IPS-20b (cell line): ENCODE measurements at regions not wholly inside any gene's neighbourhood (a gene's known extent, or its start where the extent isn't known, plus 50 kb on each side); places are given as distances from the start of the nearest gene placed in this dataset.
"Not testable (repeated sequence)": the region's sequence is repeated elsewhere in the genome, so short reads cannot be mapped to it uniquely, and the experiment has no call there.

Experiments
- H3K27ac ChIP-seq: one replicate; pipeline ENCODE4 v1.5.1; 2013; ENCODE audit warnings: low read length
- H3K27me3 ChIP-seq: 2 replicates; pipeline ENCODE4 v1.6.1; 2013; ENCODE audit warnings: mild to moderate bottlenecking, low read length, inconsistent platforms; ENCODE audit not compliant: insufficient read depth
- H3K36me3 ChIP-seq: 2 replicates; pipeline ENCODE4 v1.6.1; 2013; ENCODE audit warnings: low read depth, mild to moderate bottlenecking, inconsistent platforms, low read length, moderate library complexity; ENCODE audit not compliant: insufficient read depth
- H3K4me1 ChIP-seq: 2 replicates; pipeline ENCODE4 v1.6.1; 2013; ENCODE audit warnings: mild to moderate bottlenecking, control low read depth, inconsistent platforms, low read length, moderate library complexity; ENCODE audit not compliant: insufficient read depth
- H3K4me3 ChIP-seq: 2 replicates; pipeline ENCODE4 v1.5.1; 2013; ENCODE audit warnings: mild to moderate bottlenecking, low read length, inconsistent platforms
- H3K9ac ChIP-seq: 2 replicates; pipeline ENCODE4 v1.6.1; 2013; ENCODE audit warnings: low read depth, mild to moderate bottlenecking, inconsistent platforms, low read length, moderate library complexity
- H3K9me3 ChIP-seq: 2 replicates; pipeline ENCODE4 v1.6.1; 2013; ENCODE audit warnings: mild to moderate bottlenecking, low read depth, low read length, inconsistent platforms; ENCODE audit not compliant: insufficient read depth

DNA sequence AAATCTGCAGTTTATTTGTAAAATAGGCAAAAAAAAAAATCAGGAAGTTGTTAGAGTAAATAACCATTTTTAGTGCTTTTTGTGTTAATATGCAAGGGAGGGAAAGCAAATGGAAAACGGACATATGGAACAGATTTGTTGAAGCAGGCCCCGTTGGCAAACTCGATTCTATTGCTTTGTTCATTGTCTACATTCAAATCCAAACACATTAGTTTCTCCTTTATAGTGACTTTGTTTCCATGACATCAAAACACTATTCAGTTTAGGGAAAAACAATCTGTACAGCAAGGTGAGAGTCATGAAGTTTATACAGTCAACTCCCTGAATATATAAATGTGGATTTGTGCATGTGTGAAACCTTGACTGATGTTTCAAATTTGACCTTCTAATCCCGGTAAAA lies 142.2 kb downstream of the FAM47A start:
- Histone ChIP-seq H3K9me3 (no peaks in the 10 kb centered on the region), H3K4me1 (no peaks in the 10 kb centered on the region), H3K9ac (no peak overlapping the region), H3K4me3 (no peak overlapping the region), H3K27me3 (no peaks in the 10 kb centered on the region), H3K36me3 (no peaks in the 10 kb centered on the region), H3K27ac (no peak overlapping the region)

DNA sequence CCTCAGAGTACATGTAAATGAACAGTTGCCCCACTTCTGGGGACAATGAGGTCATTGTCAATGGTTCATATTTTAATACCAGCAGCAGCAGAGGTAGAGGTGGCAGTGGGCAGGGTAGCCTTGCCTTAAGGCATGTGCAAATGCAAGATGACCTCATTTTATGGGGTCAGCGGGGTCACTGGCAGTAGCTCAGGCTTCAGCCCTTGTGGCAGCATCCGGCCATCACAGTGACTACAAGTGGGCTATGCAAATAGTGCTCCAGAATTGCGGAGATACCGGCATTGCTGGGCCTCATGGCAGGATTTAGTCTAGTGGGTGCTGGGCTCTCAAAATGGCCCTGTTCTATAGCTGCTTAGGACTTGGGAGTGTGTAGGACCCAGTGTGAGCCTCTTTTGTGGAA lies 144.7 kb downstream of the FAM47A start:
- Histone ChIP-seq H3K9me3 (no peaks in the 10 kb centered on the region), H3K4me3 (no peak overlapping the region), H3K27me3 (no peaks in the 10 kb centered on the region), H3K27ac (no peak overlapping the region), H3K9ac (no peak overlapping the region), H3K4me1 (no peaks in the 10 kb centered on the region), H3K36me3 (no peaks in the 10 kb centered on the region)

DNA sequence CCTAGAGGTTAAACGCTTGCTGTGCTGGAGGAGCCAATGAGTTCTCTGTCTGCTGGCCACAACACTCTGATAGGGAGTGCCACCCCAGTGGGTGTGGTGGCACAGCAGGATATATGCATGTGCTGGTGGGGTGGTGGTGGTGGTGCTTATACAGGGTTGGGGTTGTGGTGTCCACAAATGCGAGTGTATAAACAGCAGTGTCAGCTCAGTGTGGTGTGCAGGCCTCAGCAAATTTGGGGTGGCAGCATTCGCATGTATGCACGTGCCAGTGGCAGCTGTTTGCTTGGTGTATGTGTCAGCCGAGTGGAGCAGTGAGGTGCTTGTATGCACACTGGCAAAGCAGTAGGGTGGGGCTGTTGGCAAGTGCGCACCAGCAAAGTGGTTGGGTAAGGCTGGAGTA lies 157.4 kb downstream of the FAM47A start:
- H3K4me1 ChIP-seq = no peaks in the 10 kb centered on the region
- H3K9ac ChIP-seq = no peak overlapping the region
- H3K9me3 ChIP-seq = no peaks in the 10 kb centered on the region; the same call in 1 of the 2 replicates
- H3K4me3 ChIP-seq = no peak overlapping the region
- no peaks in the 10 kb centered on the region for H3K27me3 ChIP-seq
- H3K36me3 ChIP-seq = no peaks in the 10 kb centered on the region
- no peak overlapping the region for H3K27ac ChIP-seq

DNA sequence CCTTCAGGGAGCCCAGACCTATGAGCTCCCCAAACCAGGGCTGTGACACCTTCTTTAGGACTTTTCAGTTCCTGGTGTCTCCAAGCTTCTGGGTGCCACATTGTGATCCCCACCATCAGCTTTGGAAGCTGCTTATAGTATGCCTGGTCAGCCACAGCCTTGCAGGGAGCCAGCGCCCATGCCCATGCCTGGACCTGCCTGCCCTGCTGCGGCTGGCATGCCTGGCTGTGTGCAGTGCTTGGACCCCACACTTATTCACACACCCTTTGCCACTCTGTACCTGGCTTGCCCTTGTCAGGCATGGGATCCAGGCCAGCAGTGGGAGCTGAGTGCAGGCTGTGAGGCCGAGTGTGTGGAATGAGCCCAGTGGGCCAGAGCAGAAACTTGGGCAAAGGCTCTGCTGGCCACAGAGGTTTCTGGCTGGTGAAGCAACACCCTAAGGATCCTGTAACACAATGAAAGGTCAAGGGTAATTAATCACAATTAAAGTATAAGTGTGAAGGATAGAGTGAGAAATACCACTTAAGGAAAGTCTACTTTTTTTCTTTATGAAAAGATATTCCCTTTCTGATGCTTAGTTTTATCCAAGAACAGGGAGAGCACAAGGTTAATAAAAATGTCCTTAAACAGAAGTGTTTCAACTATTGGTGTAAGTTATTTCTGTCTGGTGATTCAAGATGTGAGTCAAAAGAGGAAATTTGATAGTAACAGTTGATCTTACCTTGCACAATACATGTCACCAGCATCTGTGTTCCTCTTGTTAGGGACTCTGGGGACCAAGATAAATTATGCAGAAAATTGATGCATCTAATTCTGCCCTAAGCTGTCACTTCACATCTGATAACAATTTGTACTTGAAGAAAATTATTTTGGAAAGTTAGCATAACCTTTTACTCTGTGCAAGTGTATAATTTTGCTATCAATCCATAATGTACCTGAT lies 161.8 kb downstream of the FAM47A start:
- no peak overlapping the region for H3K4me3 ChIP-seq
- no peak overlapping the region for H3K27ac ChIP-seq
- no peaks in the 10 kb centered on the region for H3K27me3 ChIP-seq
- H3K4me1 ChIP-seq = no peaks in the 10 kb centered on the region
- H3K9me3 ChIP-seq = no peaks in the 10 kb centered on the region
- H3K36me3 ChIP-seq = no peaks in the 10 kb centered on the region
- H3K9ac ChIP-seq = no peak overlapping the region

DNA sequence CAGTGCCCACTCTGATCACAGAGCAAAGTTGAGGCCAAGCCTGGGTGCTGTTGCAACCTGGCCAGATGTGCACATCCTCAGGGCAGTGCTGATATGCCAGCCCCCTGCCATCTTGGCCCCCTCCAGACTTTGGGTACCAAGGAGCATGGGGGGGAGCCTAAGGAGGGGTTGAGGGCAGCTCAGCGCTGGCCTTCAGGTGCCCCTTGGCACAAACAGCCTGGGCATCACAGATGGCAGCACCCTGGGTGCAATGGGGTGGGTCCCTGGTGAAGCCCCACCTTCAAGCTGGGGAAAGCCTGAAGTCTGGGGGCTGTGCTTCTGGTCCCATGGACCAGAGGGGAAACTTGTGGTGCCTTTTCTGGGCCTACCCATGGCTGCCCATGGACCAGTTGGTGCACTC lies 163.0 kb downstream of the FAM47A start:
- Histone ChIP-seq H3K4me3 (no peak overlapping the region), H3K4me1 (no peaks in the 10 kb centered on the region), H3K9me3 (no peaks in the 10 kb centered on the region), H3K27ac (no peak overlapping the region), H3K9ac (no peak overlapping the region), H3K27me3 (no peaks in the 10 kb centered on the region), H3K36me3 (no peaks in the 10 kb centered on the region)

DNA sequence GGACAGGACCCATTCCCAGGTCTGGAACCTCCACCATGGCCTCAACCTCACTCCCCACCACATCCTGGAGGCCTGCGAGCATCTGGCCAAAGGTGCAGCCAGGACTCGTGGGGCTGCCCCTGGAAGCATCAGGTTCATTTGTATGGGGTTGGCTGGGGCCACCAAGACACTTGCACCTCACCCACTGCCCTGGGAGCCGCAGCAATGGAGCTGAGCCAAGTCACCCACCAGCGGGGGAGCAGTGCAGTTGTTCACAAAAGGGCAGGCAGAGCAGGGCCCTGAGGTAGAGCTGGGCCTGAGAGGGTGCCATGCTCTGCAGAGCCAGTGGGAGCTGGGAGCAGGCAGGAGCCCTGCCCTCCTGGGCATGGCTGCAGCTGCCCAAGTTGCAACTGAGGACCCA lies 163.5 kb downstream of the FAM47A start:
- H3K9me3 ChIP-seq = no peaks in the 10 kb centered on the region
- no peak overlapping the region for H3K4me3 ChIP-seq
- no peaks in the 10 kb centered on the region for H3K27me3 ChIP-seq
- H3K4me1 ChIP-seq = no peaks in the 10 kb centered on the region
- no peaks in the 10 kb centered on the region for H3K36me3 ChIP-seq
- H3K27ac ChIP-seq = no peak overlapping the region
- no peak overlapping the region for H3K9ac ChIP-seq

DNA sequence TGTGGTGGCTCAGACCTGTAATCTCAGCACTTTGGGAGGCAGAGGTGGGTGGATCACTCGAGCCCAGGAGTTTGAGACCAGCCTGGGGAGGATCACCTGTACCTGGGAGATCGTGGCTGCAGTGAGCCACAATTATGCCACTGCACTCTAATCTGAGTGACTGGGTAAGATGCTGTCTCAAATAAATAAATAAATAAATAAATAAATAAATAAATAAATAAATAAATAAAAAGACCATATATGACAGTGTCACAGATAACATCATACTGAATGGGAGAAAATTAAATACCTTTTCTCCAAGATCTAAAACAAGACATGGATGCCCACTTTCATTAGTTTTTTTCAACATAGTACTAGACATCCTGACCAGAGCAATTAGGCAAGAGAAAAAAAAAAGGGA lies 182.8 kb downstream of the FAM47A start:
- no peak overlapping the region for H3K9ac ChIP-seq
- no peaks in the 10 kb centered on the region for H3K9me3 ChIP-seq
- no peaks in the 10 kb centered on the region for H3K4me1 ChIP-seq
- no peak overlapping the region for H3K4me3 ChIP-seq
- no peaks in the 10 kb centered on the region for H3K36me3 ChIP-seq
- no peaks in the 10 kb centered on the region for H3K27me3 ChIP-seq
- no peak overlapping the region for H3K27ac ChIP-seq

DNA sequence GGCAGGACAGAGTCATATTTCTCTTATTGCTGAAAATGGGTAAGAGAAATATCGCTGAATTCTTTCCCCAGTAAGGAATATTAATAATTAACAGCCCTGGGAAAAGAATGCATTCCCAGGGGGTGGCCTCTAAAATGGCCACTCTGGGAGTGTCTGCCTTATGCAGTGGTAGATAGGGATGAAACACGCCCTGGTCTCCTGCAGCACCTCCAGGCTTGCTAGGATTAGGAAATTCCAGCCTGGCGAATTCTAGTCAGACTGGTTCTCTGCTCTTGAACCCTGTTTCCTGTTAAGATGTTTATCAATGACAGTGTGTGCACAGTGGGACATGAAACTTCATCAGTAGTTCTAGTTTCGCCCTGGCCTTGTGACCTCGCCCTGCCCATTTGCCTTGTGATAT lies 205.9 kb downstream of the FAM47A start:
- H3K27me3 ChIP-seq, H3K36me3 ChIP-seq: not testable (repeated sequence)

DNA sequence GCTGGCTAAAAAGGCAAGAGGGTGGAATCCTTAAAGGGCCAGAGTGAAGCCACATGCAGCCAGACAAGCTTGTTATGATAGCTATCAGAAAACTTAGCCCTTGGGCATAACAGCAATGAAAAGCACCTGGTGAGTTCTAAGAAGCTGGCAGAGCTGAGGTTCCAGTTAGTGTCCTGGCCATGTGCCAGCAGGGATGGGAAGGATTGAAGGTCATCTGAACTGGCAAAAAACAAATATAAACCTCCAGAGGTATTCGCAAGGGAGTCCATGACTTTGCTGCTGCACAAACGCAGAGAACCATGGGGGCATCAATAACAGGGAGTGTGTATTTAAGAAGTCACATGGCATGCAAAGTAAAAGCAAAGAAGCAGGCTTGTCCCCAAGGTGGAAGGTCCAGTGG lies 208.9 kb downstream of the FAM47A start:
- no peak overlapping the region for H3K4me3 ChIP-seq
- H3K9me3 ChIP-seq = peaks cover 11% of the 10 kb centered on the region
- H3K36me3 ChIP-seq = no peaks in the 10 kb centered on the region
- no peaks in the 10 kb centered on the region for H3K27me3 ChIP-seq
- H3K4me1 ChIP-seq = no peaks in the 10 kb centered on the region
- H3K27ac ChIP-seq = no peak overlapping the region
- no peak overlapping the region for H3K9ac ChIP-seq

More for the DNA sequence above, 205.9 kb downstream of the FAM47A start:
- not testable (repeated sequence) for H3K4me1 ChIP-seq, H3K9ac ChIP-seq, H3K9me3 ChIP-seq, H3K4me3 ChIP-seq, H3K27ac ChIP-seq

DNA sequence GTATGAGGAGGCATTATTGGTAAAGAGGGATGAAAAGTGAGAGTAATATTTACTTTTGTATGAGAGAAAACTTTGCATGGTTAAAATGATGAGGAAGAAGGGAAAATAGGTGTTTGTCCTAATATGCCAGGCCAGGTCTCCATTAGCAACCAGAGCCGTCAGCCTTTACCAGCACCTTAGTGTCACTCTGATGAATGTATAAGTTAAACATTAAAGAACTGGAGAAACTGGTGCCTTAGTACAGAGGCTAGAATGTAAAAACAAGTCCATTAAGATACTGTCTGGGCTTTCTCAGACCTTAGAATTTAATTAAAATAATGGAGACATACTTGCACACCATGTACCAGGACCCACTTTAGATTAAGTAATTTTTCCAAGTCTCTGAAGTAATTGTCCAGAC lies 222.3 kb downstream of the FAM47A start:
- no peaks in the 10 kb centered on the region for H3K27me3 ChIP-seq
- H3K36me3 ChIP-seq = no peaks in the 10 kb centered on the region
- no peak overlapping the region for H3K27ac ChIP-seq
- H3K4me1 ChIP-seq = no peaks in the 10 kb centered on the region; the same call in 1 of the 2 replicates
- H3K4me3 ChIP-seq = no peak overlapping the region
- no peak overlapping the region for H3K9ac ChIP-seq
- H3K9me3 ChIP-seq = no peaks in the 10 kb centered on the region

DNA sequence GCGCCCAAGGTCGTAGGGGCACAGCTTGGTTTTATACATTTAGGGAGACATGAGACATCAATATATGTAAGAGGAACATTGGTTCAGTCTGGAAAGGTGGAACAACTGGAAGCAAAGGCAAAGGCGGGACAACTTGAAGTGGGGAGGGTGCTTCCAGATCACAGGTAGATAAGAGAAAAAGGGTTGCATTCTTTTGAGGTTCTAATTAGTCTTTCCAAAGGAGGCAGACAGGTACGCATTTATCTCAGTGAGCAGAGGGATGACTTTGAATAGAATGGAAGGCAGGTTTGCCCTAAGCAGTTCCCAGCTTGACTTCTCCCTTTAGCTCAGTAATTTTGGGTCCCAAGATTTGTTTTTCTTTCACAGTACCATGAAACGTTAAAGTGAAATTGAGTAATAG lies 223.2 kb downstream of the FAM47A start:
- Histone ChIP-seq H3K27me3 (no peaks in the 10 kb centered on the region), H3K27ac (no peak overlapping the region), H3K9ac (no peak overlapping the region), H3K4me1 (no peaks in the 10 kb centered on the region; the same call in 1 of the 2 replicates), H3K9me3 (no peaks in the 10 kb centered on the region), H3K36me3 (no peaks in the 10 kb centered on the region), H3K4me3 (no peak overlapping the region)

DNA sequence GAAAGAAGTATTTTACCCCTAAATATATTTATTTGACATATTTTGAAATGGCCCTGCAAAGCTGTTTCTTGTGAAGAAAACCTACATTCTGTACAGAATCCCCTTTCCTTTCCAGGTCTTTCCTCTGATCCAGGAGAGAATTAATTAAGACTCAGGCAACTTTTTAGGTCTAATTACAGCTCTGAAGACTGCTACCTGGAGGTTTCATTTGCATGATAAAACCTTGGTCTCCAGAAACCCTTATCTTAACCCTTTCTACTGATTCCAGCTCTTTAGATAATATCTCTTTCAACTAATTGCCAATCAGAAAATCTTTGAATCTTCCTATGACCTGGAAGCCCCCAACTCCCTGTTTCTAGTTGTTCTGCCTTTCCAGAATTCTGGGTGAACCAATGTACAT lies 224.0 kb downstream of the FAM47A start:
- peak overlapping the region; percentile 36 for H3K4me3 ChIP-seq
- no peaks in the 10 kb centered on the region; the same call in 1 of the 2 replicates for H3K4me1 ChIP-seq
- no peak overlapping the region for H3K9ac ChIP-seq
- H3K27me3 ChIP-seq = no peaks in the 10 kb centered on the region
- H3K36me3 ChIP-seq = no peaks in the 10 kb centered on the region
- no peak overlapping the region for H3K27ac ChIP-seq
- no peaks in the 10 kb centered on the region; the same call in 1 of the 2 replicates for H3K9me3 ChIP-seq
